ENCODE measurements at regions not wholly inside any gene's neighbourhood (a gene's known extent, or its start where the extent isn't known, plus 50 kb on each side); places are given as distances from the start of the nearest gene placed in this dataset.

- POLR2A ChIA-PET: no interaction called here
Observed at GRCh38 chr9:135006911-135007570, 80.4 kb upstream of the OLFM1 start.

GRCh38 chr9:135007601-135008000 is 79.9 kb upstream of the OLFM1 start:
- POLR2A ChIA-PET: interaction anchor here (0.5 kb wide), 1 partner anchor 551 kb away, joined by 3 read pairs; no protein-coding TSS in a partner anchor
- TF ChIP-seq ZNF384 (IDR thresholded peaks at IDR 0.05) (no peak), TARDBP (IDR thresholded peaks at IDR 0.05) (no peak), LEF1 (IDR thresholded peaks at IDR 0.05; ENCODE audit: borderline replicate concordance) (no peak), CTBP1 (IDR thresholded peaks at IDR 0.05; ENCODE audit: borderline replicate concordance) (no peak), ARNT (IDR thresholded peaks at IDR 0.05) (no peak), NFRKB (IDR thresholded peaks at IDR 0.05) (no peak), PKNOX1 (IDR thresholded peaks at IDR 0.05) (no peak), L3MBTL2 (conservative IDR thresholded peaks at IDR 0.05) (no peak), FOXM1 (IDR thresholded peaks at IDR 0.05; ENCODE audit: borderline replicate concordance) (no peak), HDGF (IDR thresholded peaks at IDR 0.05; ENCODE audit: borderline replicate concordance) (no peak)
- no peak for DNase-seq (ENCODE audit: extremely low spot score)
- CTCF ChIA-PET: no interaction called here

More at GRCh38 chr9:135006911-135007570, 80.4 kb upstream of the OLFM1 start:
- CTCF ChIA-PET: no interaction called here
- TF ChIP-seq HDGF (IDR thresholded peaks at IDR 0.05; ENCODE audit: borderline replicate concordance): no peak
- no peak for TF ChIP-seq L3MBTL2 (conservative IDR thresholded peaks at IDR 0.05)
- TF ChIP-seq SP1 (IDR thresholded peaks at IDR 0.05): no peak
- no peak for TF ChIP-seq SUZ12 (IDR thresholded peaks at IDR 0.05)
- TF ChIP-seq FOXM1 (IDR thresholded peaks at IDR 0.05; ENCODE audit: borderline replicate concordance): no peak
- TF ChIP-seq NFRKB (IDR thresholded peaks at IDR 0.05): no peak
- no peak for TF ChIP-seq FOXA1 (IDR thresholded peaks at IDR 0.05)
- TF ChIP-seq PKNOX1 (IDR thresholded peaks at IDR 0.05): no peak
- no peak for TF ChIP-seq ZNF384 (IDR thresholded peaks at IDR 0.05)
- no peak for TF ChIP-seq TARDBP (IDR thresholded peaks at IDR 0.05)
- no peak for TF ChIP-seq ELF4 (IDR thresholded peaks at IDR 0.05)
- no peak for TF ChIP-seq FOXK2 (IDR thresholded peaks at IDR 0.05)
- no peak for TF ChIP-seq LEF1 (IDR thresholded peaks at IDR 0.05; ENCODE audit: borderline replicate concordance)
- TF ChIP-seq ARNT (IDR thresholded peaks at IDR 0.05): no peak
- no peak for TF ChIP-seq CTBP1 (IDR thresholded peaks at IDR 0.05; ENCODE audit: borderline replicate concordance)
- no peak for TF ChIP-seq BHLHE40 (IDR thresholded peaks at IDR 0.05; ENCODE audit: borderline replicate concordance)
- no peak for DNase-seq (ENCODE audit: extremely low spot score)

GRCh38 chr9:135008416-135008815 is 79.1 kb upstream of the OLFM1 start:
- POLR2A ChIA-PET: no interaction called here
- CTCF ChIA-PET: no interaction called here
- DNase-seq (ENCODE audit: extremely low spot score): no peak
- no peak for TF ChIP-seq SUZ12 (IDR thresholded peaks at IDR 0.05)

GRCh38 chr9:135009051-135009560 is 78.4 kb upstream of the OLFM1 start:
- CTCF ChIA-PET: no interaction called here
- TF ChIP-seq LEF1 (IDR thresholded peaks at IDR 0.05; ENCODE audit: borderline replicate concordance) (no peak), FOXM1 (IDR thresholded peaks at IDR 0.05; ENCODE audit: borderline replicate concordance) (no peak), SP1 (IDR thresholded peaks at IDR 0.05) (no peak), ELF4 (IDR thresholded peaks at IDR 0.05) (no peak), NFRKB (IDR thresholded peaks at IDR 0.05) (no peak), FOXK2 (IDR thresholded peaks at IDR 0.05) (no peak), PKNOX1 (IDR thresholded peaks at IDR 0.05) (no peak), SUZ12 (IDR thresholded peaks at IDR 0.05) (no peak), ARNT (IDR thresholded peaks at IDR 0.05) (no peak), HDGF (IDR thresholded peaks at IDR 0.05; ENCODE audit: borderline replicate concordance) (no peak), TARDBP (IDR thresholded peaks at IDR 0.05) (no peak), BHLHE40 (IDR thresholded peaks at IDR 0.05; ENCODE audit: borderline replicate concordance) (no peak), ZNF384 (IDR thresholded peaks at IDR 0.05) (no peak)
- POLR2A ChIA-PET: no interaction called here
- no peak for DNase-seq (ENCODE audit: extremely low spot score)

GRCh38 chr9:135009794-135010585 is 77.5 kb upstream of the OLFM1 start:
- CTCF ChIA-PET: no interaction called here

GRCh38 chr9:135010586-135010860 is 76.9 kb upstream of the OLFM1 start:
- DNase-seq (ENCODE audit: extremely low spot score): no peak
- ChIA-PET CTCF (no interaction called here), POLR2A (no interaction called here)
- TF ChIP-seq NFRKB (IDR thresholded peaks at IDR 0.05) (no peak), BHLHE40 (IDR thresholded peaks at IDR 0.05; ENCODE audit: borderline replicate concordance) (no peak), TARDBP (IDR thresholded peaks at IDR 0.05) (no peak), LEF1 (IDR thresholded peaks at IDR 0.05; ENCODE audit: borderline replicate concordance) (no peak), L3MBTL2 (conservative IDR thresholded peaks at IDR 0.05) (no peak), FOXK2 (IDR thresholded peaks at IDR 0.05) (no peak), ZNF384 (IDR thresholded peaks at IDR 0.05) (no peak), ELF4 (IDR thresholded peaks at IDR 0.05) (no peak), PKNOX1 (IDR thresholded peaks at IDR 0.05) (no peak), CTBP1 (IDR thresholded peaks at IDR 0.05; ENCODE audit: borderline replicate concordance) (no peak), FOXM1 (IDR thresholded peaks at IDR 0.05; ENCODE audit: borderline replicate concordance) (no peak), HDGF (IDR thresholded peaks at IDR 0.05; ENCODE audit: borderline replicate concordance) (no peak), SP1 (IDR thresholded peaks at IDR 0.05) (no peak), FOXA1 (IDR thresholded peaks at IDR 0.05) (no peak), ARNT (IDR thresholded peaks at IDR 0.05) (no peak), SUZ12 (IDR thresholded peaks at IDR 0.05) (no peak)

More at GRCh38 chr9:135009794-135010585, 77.5 kb upstream of the OLFM1 start:
- POLR2A ChIA-PET: no interaction called here
- TF ChIP-seq ELF4 (IDR thresholded peaks at IDR 0.05) (no peak), SP1 (IDR thresholded peaks at IDR 0.05) (no peak), TARDBP (IDR thresholded peaks at IDR 0.05) (no peak), L3MBTL2 (conservative IDR thresholded peaks at IDR 0.05) (no peak), HDGF (IDR thresholded peaks at IDR 0.05; ENCODE audit: borderline replicate concordance) (no peak), BHLHE40 (IDR thresholded peaks at IDR 0.05; ENCODE audit: borderline replicate concordance) (no peak), CTBP1 (IDR thresholded peaks at IDR 0.05; ENCODE audit: borderline replicate concordance) (no peak), ARNT (IDR thresholded peaks at IDR 0.05) (no peak), NFRKB (IDR thresholded peaks at IDR 0.05) (no peak), SUZ12 (IDR thresholded peaks at IDR 0.05) (no peak), FOXM1 (IDR thresholded peaks at IDR 0.05; ENCODE audit: borderline replicate concordance) (no peak), ZNF384 (IDR thresholded peaks at IDR 0.05) (no peak), FOXA1 (IDR thresholded peaks at IDR 0.05) (no peak)
- DNase-seq (ENCODE audit: extremely low spot score): no peak

Data from HEK293T (cell line).